ENCODE measurements at regions not wholly inside any gene's neighbourhood (a gene's known extent, or its start where the extent isn't known, plus 50 kb on each side); places are given as distances from the start of the nearest gene placed in this dataset.

DNA sequence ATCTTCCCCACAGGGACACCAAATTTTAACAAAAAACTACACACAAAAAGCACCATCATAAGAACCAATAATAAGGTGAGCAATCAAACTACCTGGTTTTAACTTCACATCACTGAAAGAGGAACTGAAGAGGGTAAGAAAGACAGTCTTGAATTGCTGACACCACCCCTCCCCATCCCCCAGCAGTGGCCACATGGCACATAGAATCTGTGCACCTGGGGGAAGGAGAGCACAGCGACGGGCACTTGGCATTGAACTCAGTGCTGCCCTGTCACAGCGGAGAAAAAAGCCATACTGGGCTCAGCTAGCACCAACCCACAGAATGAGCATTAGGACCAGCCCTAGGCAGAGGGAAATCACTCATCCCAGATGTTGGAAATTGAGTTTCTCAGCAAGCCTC is 640.0 kb upstream of the ADGRL2 start:
- H3K4me1 ChIP-seq (ENCODE audit: control insufficient read depth in 4 of 4, insufficient read depth in 4 of 4, low read length in 3 of 4), result no peaks in the 10 kb centered on the region

DNA sequence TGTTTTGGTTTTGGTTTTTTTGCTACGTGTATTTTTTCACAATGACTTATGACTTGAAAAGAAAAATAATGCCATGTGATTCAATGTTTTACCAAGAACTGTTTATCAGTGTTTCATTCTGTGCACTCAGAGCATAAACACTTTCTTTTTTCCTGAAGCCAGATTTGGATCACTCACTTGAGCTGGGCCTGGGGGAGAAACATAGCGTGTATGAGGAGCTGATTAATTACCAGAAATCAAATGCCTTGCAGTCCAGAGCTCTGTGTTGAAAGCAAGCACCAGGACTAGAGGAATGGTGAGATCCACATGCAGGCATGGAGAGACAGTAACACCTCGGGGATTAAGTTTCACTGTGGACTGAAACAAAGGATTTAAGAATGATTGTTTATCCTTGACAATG is 642.1 kb upstream of the ADGRL2 start:
- TF ChIP-seq RAD21 (IDR thresholded peaks at IDR 0.05), result no peak
- TF ChIP-seq FOXA2 (IDR thresholded peaks at IDR 0.05), result no peak
- TF ChIP-seq, protein P1, sequence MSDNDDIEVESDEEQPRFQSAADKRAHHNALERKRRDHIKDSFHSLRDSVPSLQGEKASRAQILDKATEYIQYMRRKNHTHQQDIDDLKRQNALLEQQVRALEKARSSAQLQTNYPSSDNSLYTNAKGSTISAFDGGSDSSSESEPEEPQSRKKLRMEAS (IDR thresholded peaks at IDR 0.05), result no peak
- no peak for TF ChIP-seq HNF4A (conservative IDR thresholded peaks at IDR 0.05)
- no peak for TF ChIP-seq RXRA (IDR thresholded peaks at IDR 0.05)
- TF ChIP-seq YY1 (IDR thresholded peaks at IDR 0.05), result no peak
- no peak for TF ChIP-seq GABPA (IDR thresholded peaks at IDR 0.05 in 1 of 2, conservative IDR thresholded peaks at IDR 0.05 in 1 of 2)
- no peak for TF ChIP-seq FOXA1 (IDR thresholded peaks at IDR 0.05)
- no peak for TF ChIP-seq TAF1 (conservative IDR thresholded peaks at IDR 0.05)
- no peak for TF ChIP-seq ATF3 (IDR thresholded peaks at IDR 0.05)
- no peak for TF ChIP-seq JUND (IDR thresholded peaks at IDR 0.05)
- TF ChIP-seq REST (IDR thresholded peaks at IDR 0.05), result no peak
- no peak for TF ChIP-seq ZBTB33 (IDR thresholded peaks at IDR 0.05)
- TF ChIP-seq HNF4G (IDR thresholded peaks at IDR 0.05), result no peak
- WGBS, result 54% methylated on average over 3 of the region's 3 CpGs
- Histone ChIP-seq H3K9ac (ENCODE audit: low read depth in 1 of 2, low read length in 2 of 2) (no peak overlapping the region), H3K9me3 (ENCODE audit: control insufficient read depth in 4 of 4, low read length in 3 of 4) (no peaks in the 10 kb centered on the region), H3K27ac (ENCODE audit: low read depth in 1 of 2, low read length in 2 of 2) (no peak overlapping the region), H3K36me3 (ENCODE audit: control insufficient read depth in 4 of 4, insufficient read depth in 3 of 4, low read depth in 1 of 4, low read length in 3 of 4) (no peaks in the 10 kb centered on the region), H3K4me3 (ENCODE audit: low read depth in 1 of 3, low read length in 3 of 3) (no peak overlapping the region), H3K4me1 (ENCODE audit: control insufficient read depth in 4 of 4, insufficient read depth in 4 of 4, low read length in 3 of 4) (no peaks in the 10 kb centered on the region), H3K27me3 (ENCODE audit: control insufficient read depth in 4 of 4, insufficient read depth in 4 of 4, low read length in 3 of 4) (no peaks in the 10 kb centered on the region)
- no peak for DNase-seq (ENCODE audit: low spot score)

More for the DNA sequence above, 640.0 kb upstream of the ADGRL2 start:
- Histone ChIP-seq H3K36me3 (ENCODE audit: control insufficient read depth in 4 of 4, insufficient read depth in 3 of 4, low read depth in 1 of 4, low read length in 3 of 4) (no peaks in the 10 kb centered on the region), H3K27ac (ENCODE audit: low read depth in 1 of 2, low read length in 2 of 2) (no peak overlapping the region), H3K9me3 (ENCODE audit: control insufficient read depth in 4 of 4, low read length in 3 of 4) (no peaks in the 10 kb centered on the region), H3K27me3 (ENCODE audit: control insufficient read depth in 4 of 4, insufficient read depth in 4 of 4, low read length in 3 of 4) (no peaks in the 10 kb centered on the region), H3K4me3 (ENCODE audit: low read depth in 1 of 3, low read length in 3 of 3) (no peak overlapping the region), H3K9ac (ENCODE audit: low read depth in 1 of 2, low read length in 2 of 2) (no peak overlapping the region)
- no peak for DNase-seq (ENCODE audit: low spot score)
- TF ChIP-seq FOXA2 (IDR thresholded peaks at IDR 0.05) (no peak), TAF1 (conservative IDR thresholded peaks at IDR 0.05) (no peak)
- whole genome bisulfite sequencing, result 97% methylated on average over 3 of the region's 3 CpGs

DNA sequence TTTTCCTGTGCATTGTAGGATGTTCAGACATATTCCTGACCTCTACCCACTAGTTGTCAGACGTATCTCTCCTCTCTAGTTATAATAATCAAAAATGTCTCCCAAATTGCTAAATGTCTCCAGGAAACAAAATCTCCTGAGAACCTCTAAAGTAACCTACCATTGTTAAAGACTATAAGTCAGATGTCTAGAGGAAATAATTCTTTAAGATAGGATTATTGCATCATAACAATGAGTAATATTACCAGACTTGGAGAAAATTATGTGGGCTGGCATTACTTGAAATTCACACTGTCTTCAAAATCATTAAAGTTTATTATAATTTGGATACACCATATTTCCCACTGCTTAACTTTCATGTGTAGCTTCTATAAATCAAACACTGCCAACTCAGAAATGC is 643.0 kb upstream of the ADGRL2 start:
- Histone ChIP-seq H3K9ac (ENCODE audit: low read depth in 1 of 2, low read length in 2 of 2) (no peak overlapping the region), H3K4me1 (ENCODE audit: control insufficient read depth in 4 of 4, insufficient read depth in 4 of 4, low read length in 3 of 4) (no peaks in the 10 kb centered on the region), H3K9me3 (ENCODE audit: control insufficient read depth in 4 of 4, low read length in 3 of 4) (no peaks in the 10 kb centered on the region), H3K36me3 (ENCODE audit: control insufficient read depth in 4 of 4, insufficient read depth in 3 of 4, low read depth in 1 of 4, low read length in 3 of 4) (no peaks in the 10 kb centered on the region), H3K4me3 (ENCODE audit: low read depth in 1 of 3, low read length in 3 of 3) (no peak overlapping the region), H3K27me3 (ENCODE audit: control insufficient read depth in 4 of 4, insufficient read depth in 4 of 4, low read length in 3 of 4) (no peaks in the 10 kb centered on the region), H3K27ac (ENCODE audit: low read depth in 1 of 2, low read length in 2 of 2) (no peak overlapping the region)
- 70% methylated on average over 1 of the region's 1 CpG for WGBS
- DNase-seq (ENCODE audit: low spot score), result no peak
- TF ChIP-seq, protein P1 (IDR thresholded peaks at IDR 0.05), result no peak
- TF ChIP-seq FOXA2 (IDR thresholded peaks at IDR 0.05), result no peak
- no peak for TF ChIP-seq RXRA (IDR thresholded peaks at IDR 0.05)
- no peak for TF ChIP-seq HNF4A (conservative IDR thresholded peaks at IDR 0.05)
- no peak for TF ChIP-seq YY1 (IDR thresholded peaks at IDR 0.05)
- TF ChIP-seq ATF3 (IDR thresholded peaks at IDR 0.05), result no peak
- no peak for TF ChIP-seq RAD21 (IDR thresholded peaks at IDR 0.05)
- TF ChIP-seq SP1 (IDR thresholded peaks at IDR 0.05), result no peak
- TF ChIP-seq JUND (IDR thresholded peaks at IDR 0.05), result no peak
- TF ChIP-seq REST (IDR thresholded peaks at IDR 0.05), result no peak
- no peak for TF ChIP-seq HNF4G (IDR thresholded peaks at IDR 0.05)
- no peak for TF ChIP-seq FOXA1 (IDR thresholded peaks at IDR 0.05)

Data from liver (tissue), 7 donors.